Smooth muscle cell (in vitro differentiated cells): ENCODE measurements at regions not wholly inside any gene's neighbourhood (a gene's known extent, or its start where the extent isn't known, plus 50 kb on each side); places are given as distances from the start of the nearest gene placed in this dataset.

ENCODE experiments used
- DNase-seq: peaks from one replicate; lab custom pipeline; 2025; ENCODE audit not compliant: unreplicated experiment; lab: John Stamatoyannopoulos, UW
- H2AFZ ChIP-seq: fragments of 200-600 bp; sonication (generic); 2 replicates; pipeline ENCODE4 v1.6.0; 2016; ENCODE audit warnings: antibody characterized with exemption, low read depth, mild to moderate bottlenecking
- H3F3A ChIP-seq: fragments of 200-600 bp; sonication (generic); 2 replicates; pipeline ENCODE4 v1.6.0; 2017; ENCODE audit warnings: antibody characterized with exemption, low read depth
- H3K27ac ChIP-seq: fragments of 200-600 bp; sonication (generic); 2 replicates; pipeline ENCODE4 v1.5.1; 2016; ENCODE audit warnings: low read depth, mild to moderate bottlenecking
- H3K27me3 ChIP-seq: fragments of 200-600 bp; sonication (generic); 2 replicates; pipeline ENCODE4 v1.6.1; 2016; ENCODE audit warnings: low read depth, mild to moderate bottlenecking
- H3K36me3 ChIP-seq: fragments of 200-600 bp; sonication (generic); 2 replicates; pipeline ENCODE4 v1.5.1; 2016; ENCODE audit warnings: low read depth
- H3K4me1 ChIP-seq: fragments of 200-600 bp; sonication (generic); 2 replicates; pipeline ENCODE4 v1.5.1; 2016; ENCODE audit warnings: low read depth
- H3K4me2 ChIP-seq: fragments of 200-600 bp; sonication (generic); 2 replicates; pipeline ENCODE4 v1.6.0; 2016; ENCODE audit warnings: mild to moderate bottlenecking
- H3K4me3 ChIP-seq: fragments of 200-600 bp; sonication (generic); 2 replicates; pipeline ENCODE4 v1.5.1; 2016; ENCODE audit warnings: mild to moderate bottlenecking
- H3K79me2 ChIP-seq: fragments of 200-600 bp; sonication (generic); 2 replicates; pipeline ENCODE4 v1.6.0; 2016; ENCODE audit warnings: low read depth, mild to moderate bottlenecking
- H3K9ac ChIP-seq: fragments of 200-600 bp; sonication (generic); 2 replicates; pipeline ENCODE4 v1.6.0; 2016; ENCODE audit warnings: low read depth
- H3K9me3 ChIP-seq: fragments of 200-600 bp; sonication (generic); replicated peaks from 2 replicates; pipeline ENCODE4 v1.5.1; 2016; ENCODE audit warnings: low read depth
- H4K20me1 ChIP-seq: fragments of 200-600 bp; sonication (generic); 2 replicates; pipeline ENCODE4 v1.6.0; 2016; ENCODE audit warnings: low read depth
- CTCF ChIP-seq: fragments of 200-600 bp; sonication (generic); IDR thresholded peaks from 2 replicates; pipeline ENCODE4 v1.5.1; 2017; ENCODE audit warnings: borderline replicate concordance, mild to moderate bottlenecking, antibody characterized with exemption; ENCODE audit not compliant: insufficient read depth, poor library complexity, severe bottlenecking
- WGBS: methylation state at CpG from one replicate; pipeline ENCODE4 v1.1.7; 2016; ENCODE audit warnings: low lambda C conversion rate; 5-methylcytosine and 5-hydroxymethylcytosine counted together

DNA sequence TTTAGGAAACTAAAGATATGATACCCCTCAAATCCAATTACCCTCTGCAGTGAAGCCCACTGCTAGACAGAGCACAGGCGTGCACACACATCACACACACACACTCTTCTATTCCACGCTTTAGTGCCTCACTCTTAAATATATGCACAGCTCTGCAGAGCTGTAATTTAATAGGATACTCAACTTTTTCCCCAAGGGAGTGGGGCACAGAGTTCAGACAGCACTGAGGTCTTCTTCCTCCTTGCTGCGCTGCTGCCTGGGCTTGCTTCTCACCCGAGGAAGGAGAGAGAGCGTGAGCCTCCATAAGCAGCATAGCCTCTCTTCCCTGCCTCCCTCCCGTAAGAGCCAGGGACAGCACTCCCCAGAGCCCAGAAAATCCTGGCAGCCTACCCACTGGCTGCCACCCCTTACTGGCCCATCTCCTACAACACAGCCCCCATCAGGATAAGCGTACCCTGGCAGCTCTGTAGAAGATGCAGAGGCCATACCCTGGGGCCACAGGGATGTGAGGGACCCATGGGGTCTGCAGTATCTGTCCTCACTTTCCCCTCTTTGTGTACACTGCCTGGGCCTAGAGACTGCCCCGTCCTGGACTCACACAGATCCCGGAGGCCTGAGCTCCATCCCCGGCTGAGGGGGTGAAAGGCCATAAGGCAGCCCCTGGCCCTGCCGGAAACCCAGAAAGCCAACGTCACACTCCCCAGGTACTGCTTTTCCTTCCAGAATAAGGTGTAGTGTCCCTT is 102.1 kb downstream of the C5orf15 start:
- no peak overlapping the region for H3K4me3 ChIP-seq
- peaks cover 8% of the 10 kb centered on the region for H3K27me3 ChIP-seq
- H3K27ac ChIP-seq: no peak overlapping the region
- H3K79me2 ChIP-seq: no peaks in the 10 kb centered on the region
- H3K9ac ChIP-seq: no peak overlapping the region
- TF ChIP-seq CTCF: no peak
- H3F3A ChIP-seq: no peaks in the 10 kb centered on the region
- 89% methylated on average over 12 of the region's 12 CpGs for WGBS
- no peaks in the 10 kb centered on the region for H3K9me3 ChIP-seq
- H2AFZ ChIP-seq: no peak overlapping the region
- H3K4me2 ChIP-seq: no peak overlapping the region
- no peak for DNase-seq
- H3K36me3 ChIP-seq: no peaks in the 10 kb centered on the region
- no peaks in the 10 kb centered on the region for H3K4me1 ChIP-seq
- H4K20me1 ChIP-seq: no peaks in the 10 kb centered on the region

DNA sequence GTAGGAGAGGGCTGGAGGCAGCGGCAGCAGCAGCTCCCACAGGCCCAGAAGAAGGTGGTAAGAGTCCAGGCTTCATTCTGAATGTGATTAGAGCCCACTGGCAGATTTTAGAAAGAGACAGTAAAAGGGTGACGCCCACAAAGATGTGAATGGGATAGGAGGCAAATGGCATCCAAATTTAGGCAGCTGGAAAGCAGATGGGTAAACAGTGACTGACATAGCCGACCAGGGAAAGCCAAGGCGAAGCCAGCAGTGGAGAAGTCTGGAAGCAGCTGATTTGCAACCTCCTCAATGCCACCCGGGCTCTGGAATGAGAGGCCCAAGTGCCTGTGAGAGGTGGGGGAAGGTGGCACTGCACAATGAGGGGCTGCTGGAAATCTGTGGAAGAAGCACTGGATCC is 103.3 kb downstream of the C5orf15 start:
- Histone ChIP-seq H3K4me2 (no peak overlapping the region), H3K9me3 (no peaks in the 10 kb centered on the region), H3K9ac (no peak overlapping the region), H3K27ac (no peak overlapping the region), H2AFZ (no peak overlapping the region), H3K36me3 (no peaks in the 10 kb centered on the region), H3F3A (no peaks in the 10 kb centered on the region), H3K79me2 (no peaks in the 10 kb centered on the region), H4K20me1 (no peaks in the 10 kb centered on the region), H3K27me3 (peaks cover 8% of the 10 kb centered on the region), H3K4me3 (no peak overlapping the region), H3K4me1 (no peaks in the 10 kb centered on the region)
- 84% methylated on average over 5 of the region's 5 CpGs for WGBS
- no peak for TF ChIP-seq CTCF
- DNase-seq: no peak

DNA sequence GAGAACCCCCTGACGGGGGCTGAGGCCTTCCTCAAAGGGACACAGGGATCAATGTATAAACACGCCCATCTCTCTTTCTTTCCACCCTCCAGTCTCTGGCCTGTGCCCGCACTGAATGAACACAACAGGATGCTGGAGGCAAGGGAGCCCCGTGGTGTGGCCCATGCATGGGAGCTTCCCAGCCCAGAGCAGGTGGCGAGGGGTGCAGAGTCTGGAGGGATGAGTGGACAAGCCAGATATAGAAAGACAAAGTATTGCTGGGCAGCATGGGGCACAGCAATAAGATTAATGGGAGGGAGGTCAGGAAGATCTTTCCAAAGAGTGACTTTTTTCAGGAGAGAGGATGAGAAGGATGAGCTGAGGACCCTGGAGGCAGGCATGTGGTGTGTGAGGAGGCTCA is 103.7 kb downstream of the C5orf15 start:
- Histone ChIP-seq H4K20me1 (no peaks in the 10 kb centered on the region), H3K27ac (no peak overlapping the region), H3K4me3 (no peak overlapping the region), H3K36me3 (no peaks in the 10 kb centered on the region), H3K9ac (no peak overlapping the region), H3K4me1 (no peaks in the 10 kb centered on the region), H2AFZ (no peak overlapping the region), H3K9me3 (no peaks in the 10 kb centered on the region), H3F3A (no peaks in the 10 kb centered on the region), H3K4me2 (no peak overlapping the region), H3K79me2 (no peaks in the 10 kb centered on the region), H3K27me3 (peaks cover 8% of the 10 kb centered on the region)
- WGBS: 85% methylated on average over 5 of the region's 5 CpGs
- TF ChIP-seq CTCF: no peak
- DNase-seq: no peak
